ENCODE measurements at regions not wholly inside any gene's neighbourhood (a gene's known extent, or its start where the extent isn't known, plus 50 kb on each side); places are given as distances from the start of the nearest gene placed in this dataset.

DNA sequence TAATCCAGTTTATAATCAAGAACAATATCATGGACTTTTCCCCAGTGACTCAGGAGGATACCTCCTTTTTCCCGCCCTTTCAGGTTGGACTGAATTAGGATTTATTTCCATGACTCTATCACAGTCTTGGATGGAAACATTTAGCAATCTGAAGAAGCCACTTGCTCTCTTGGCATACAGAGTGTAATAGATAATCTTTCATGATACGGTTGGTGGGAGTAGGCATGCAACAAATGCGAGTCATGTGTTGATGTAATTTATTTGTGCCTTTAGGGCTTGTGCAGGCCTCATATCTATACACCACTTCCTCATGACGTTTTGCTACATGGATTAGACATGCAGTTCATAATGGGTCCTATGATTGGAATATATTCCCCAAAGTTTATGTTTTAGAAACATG lies 54.2 kb upstream of the MCTP2 start:
- Histone ChIP-seq H3K4me1 (ENCODE audit: control insufficient read depth in 2 of 2, insufficient read depth in 2 of 2, low read length in 1 of 2) (no peaks in the 10 kb centered on the region), H3K4me3 (ENCODE audit: low read depth in 1 of 2, low read length in 2 of 2) (no peak overlapping the region), H3K36me3 (ENCODE audit: control insufficient read depth in 2 of 2, insufficient read depth in 2 of 2, low read length in 1 of 2) (no peaks in the 10 kb centered on the region), H3K27me3 (ENCODE audit: control insufficient read depth in 1 of 2, insufficient read depth in 2 of 2, low read length in 2 of 2) (peaks cover 0 to 3% of the 10 kb centered on the region in 2 donors), H3K9me3 (ENCODE audit: control insufficient read depth in 2 of 2, insufficient read depth in 1 of 2, low read depth in 1 of 2, low read length in 1 of 2) (no peaks in the 10 kb centered on the region), H3K27ac (ENCODE audit: low read depth in 2 of 2, low read length in 1 of 2) (no peak overlapping the region)
- 54 to 64% methylated on average over 4 of the region's 4 CpGs for WGBS, 2 donors

DNA sequence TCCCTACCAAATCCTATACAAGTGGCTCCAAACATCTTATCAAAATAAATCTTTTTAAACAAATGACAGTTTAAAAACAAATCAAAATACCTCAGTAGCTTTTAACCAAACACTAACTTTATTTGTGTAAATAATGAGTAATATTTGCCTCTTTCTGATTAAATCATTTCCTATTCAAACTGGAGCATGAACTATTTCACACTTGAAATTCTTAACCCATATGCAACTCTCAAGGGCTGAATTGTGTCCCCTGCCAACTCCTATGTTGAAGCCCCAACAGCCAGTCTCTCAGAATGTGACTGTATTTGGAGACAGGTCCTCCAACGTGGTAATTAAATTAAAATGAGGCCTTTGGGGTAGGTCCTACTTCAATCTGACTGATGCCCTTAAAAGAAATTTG lies 55.9 kb upstream of the MCTP2 start:
- 58 to 69% methylated on average over 1 of the region's 1 CpG for WGBS, 2 donors
- Histone ChIP-seq H3K9me3 (ENCODE audit: control insufficient read depth in 2 of 2, insufficient read depth in 1 of 2, low read depth in 1 of 2, low read length in 1 of 2) (no peaks in the 10 kb centered on the region), H3K4me3 (ENCODE audit: low read depth in 1 of 2, low read length in 2 of 2) (no peak overlapping the region), H3K36me3 (ENCODE audit: control insufficient read depth in 2 of 2, insufficient read depth in 2 of 2, low read length in 1 of 2) (no peaks in the 10 kb centered on the region), H3K4me1 (ENCODE audit: control insufficient read depth in 2 of 2, insufficient read depth in 2 of 2, low read length in 1 of 2) (no peaks in the 10 kb centered on the region), H3K27me3 (ENCODE audit: control insufficient read depth in 1 of 2, insufficient read depth in 2 of 2, low read length in 2 of 2) (peaks cover 0 to 3% of the 10 kb centered on the region in 2 donors), H3K27ac (ENCODE audit: low read depth in 2 of 2, low read length in 1 of 2) (no peak overlapping the region)

DNA sequence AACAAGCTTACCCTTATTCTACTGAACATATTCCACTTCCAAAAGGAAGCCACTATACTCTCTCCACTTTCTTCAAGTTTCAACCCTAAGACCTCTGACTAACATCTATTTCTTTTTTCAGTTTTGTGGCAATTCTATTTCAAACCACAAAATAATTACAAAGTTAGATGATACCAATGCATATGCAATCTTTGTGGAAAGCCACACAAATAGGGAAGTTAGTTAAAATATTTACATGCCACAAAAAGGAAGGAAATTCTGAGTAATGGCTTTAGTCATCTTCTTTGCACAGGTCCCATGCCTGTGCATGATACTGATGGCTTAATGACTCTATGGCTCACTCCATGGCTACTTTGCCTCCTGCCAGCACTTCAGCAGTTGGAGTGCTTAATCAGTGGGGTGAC lies 57.0 kb upstream of the MCTP2 start:
- no peaks in the 10 kb centered on the region for H3K36me3 ChIP-seq (ENCODE audit: control insufficient read depth in 2 of 2, insufficient read depth in 2 of 2, low read length in 1 of 2)
- H3K27ac ChIP-seq (ENCODE audit: low read depth in 2 of 2, low read length in 1 of 2): no peak overlapping the region
- H3K9me3 ChIP-seq (ENCODE audit: control insufficient read depth in 2 of 2, insufficient read depth in 1 of 2, low read depth in 1 of 2, low read length in 1 of 2): no peaks in the 10 kb centered on the region
- H3K4me1 ChIP-seq (ENCODE audit: control insufficient read depth in 2 of 2, insufficient read depth in 2 of 2, low read length in 1 of 2): no peaks in the 10 kb centered on the region
- no peak overlapping the region for H3K4me3 ChIP-seq (ENCODE audit: low read depth in 1 of 2, low read length in 2 of 2)
- peaks cover 0 to 3% of the 10 kb centered on the region in 2 donors for H3K27me3 ChIP-seq (ENCODE audit: control insufficient read depth in 1 of 2, insufficient read depth in 2 of 2, low read length in 2 of 2)

DNA sequence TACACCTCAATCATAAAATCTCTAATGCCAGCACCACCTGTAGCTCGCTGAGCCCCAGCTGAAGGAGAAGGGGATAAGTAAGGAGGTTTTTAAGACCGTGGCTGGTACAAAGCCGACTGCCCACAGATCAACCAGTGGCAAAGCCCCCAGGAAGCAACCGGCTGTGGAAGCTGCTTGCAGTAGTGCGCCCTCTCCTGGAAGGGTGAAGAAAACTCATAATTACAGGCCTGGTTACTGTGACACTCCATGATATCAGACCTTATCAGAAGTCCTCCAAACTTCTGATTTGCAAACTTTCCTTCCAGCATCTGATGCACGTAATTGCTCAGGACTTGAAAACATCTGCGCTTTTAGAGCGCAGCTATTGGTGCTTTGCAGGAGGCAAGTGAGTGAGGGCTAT lies 63.1 kb upstream of the MCTP2 start:
- H3K4me1 ChIP-seq (ENCODE audit: control insufficient read depth in 2 of 2, insufficient read depth in 2 of 2, low read length in 1 of 2): no peaks in the 10 kb centered on the region
- H3K36me3 ChIP-seq (ENCODE audit: control insufficient read depth in 2 of 2, insufficient read depth in 2 of 2, low read length in 1 of 2): no peaks in the 10 kb centered on the region
- no peak overlapping the region for H3K4me3 ChIP-seq (ENCODE audit: low read depth in 1 of 2, low read length in 2 of 2)
- WGBS, 2 donors: 88 to 91% methylated on average over 8 of the region's 8 CpGs
- H3K9me3 ChIP-seq (ENCODE audit: control insufficient read depth in 2 of 2, insufficient read depth in 1 of 2, low read depth in 1 of 2, low read length in 1 of 2): no peaks in the 10 kb centered on the region
- H3K27me3 ChIP-seq (ENCODE audit: control insufficient read depth in 1 of 2, insufficient read depth in 2 of 2, low read length in 2 of 2): no peaks in the 10 kb centered on the region
- H3K27ac ChIP-seq (ENCODE audit: low read depth in 2 of 2, low read length in 1 of 2): no peak overlapping the region

DNA sequence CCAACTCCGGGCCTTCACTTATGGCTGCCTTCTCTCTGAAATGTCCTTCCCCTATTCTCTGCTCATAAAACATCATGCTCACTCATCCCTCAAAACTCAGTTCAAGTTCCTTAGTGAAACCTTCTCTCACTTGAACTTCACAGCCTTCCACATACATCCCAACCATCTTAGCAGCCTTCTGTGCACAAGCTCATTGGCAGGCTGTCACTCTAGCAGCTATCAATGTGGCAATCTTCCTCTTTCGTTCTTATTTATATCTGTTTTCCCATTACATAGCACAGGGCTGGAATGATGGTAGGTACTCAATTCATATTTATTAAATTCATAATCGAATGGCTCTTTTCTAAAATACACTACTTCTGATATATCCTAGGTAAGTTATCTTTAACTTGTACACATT lies 66.4 kb upstream of the MCTP2 start:
- Histone ChIP-seq H3K27me3 (ENCODE audit: control insufficient read depth in 1 of 2, insufficient read depth in 2 of 2, low read length in 2 of 2) (no peaks in the 10 kb centered on the region), H3K36me3 (ENCODE audit: control insufficient read depth in 2 of 2, insufficient read depth in 2 of 2, low read length in 1 of 2) (no peaks in the 10 kb centered on the region), H3K27ac (ENCODE audit: low read depth in 2 of 2, low read length in 1 of 2) (no peak overlapping the region), H3K9me3 (ENCODE audit: control insufficient read depth in 2 of 2, insufficient read depth in 1 of 2, low read depth in 1 of 2, low read length in 1 of 2) (no peaks in the 10 kb centered on the region), H3K4me3 (ENCODE audit: low read depth in 1 of 2, low read length in 2 of 2) (no peak overlapping the region), H3K4me1 (ENCODE audit: control insufficient read depth in 2 of 2, insufficient read depth in 2 of 2, low read length in 1 of 2) (no peaks in the 10 kb centered on the region)
- WGBS, 2 donors: 81 to 89% methylated on average over 3 of the region's 3 CpGs

DNA sequence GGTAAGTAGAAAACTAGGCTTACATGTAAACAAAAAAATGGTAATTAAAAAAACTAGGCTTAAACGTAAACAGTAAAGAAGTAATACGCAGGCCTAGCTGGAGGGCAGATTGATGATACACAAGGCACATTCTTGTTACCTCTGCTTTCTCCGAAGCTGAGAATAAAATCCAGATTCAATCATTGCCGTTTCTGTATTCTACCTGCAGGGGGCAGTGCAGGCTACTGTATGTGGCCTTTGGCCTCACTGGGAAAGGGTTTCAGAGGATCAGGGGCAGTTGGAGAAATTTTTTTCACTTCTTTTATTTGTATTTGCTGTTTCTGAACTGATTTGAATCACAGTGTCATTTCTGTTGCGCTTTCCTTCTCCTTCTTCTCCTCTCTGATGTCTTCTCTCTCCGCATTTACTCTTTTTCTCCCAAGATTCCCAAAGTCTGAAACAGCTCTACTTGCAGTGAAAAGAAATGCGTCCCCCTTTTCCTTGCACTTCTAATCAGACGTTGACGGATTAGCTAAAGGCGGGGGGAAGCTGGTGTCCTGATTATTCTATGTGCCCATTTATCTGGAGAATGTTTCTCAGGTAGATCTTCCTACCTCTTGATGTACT lies 67.1 kb upstream of the MCTP2 start:
- H3K36me3 ChIP-seq (ENCODE audit: control insufficient read depth in 2 of 2, insufficient read depth in 2 of 2, low read length in 1 of 2): no peaks in the 10 kb centered on the region
- H3K4me1 ChIP-seq (ENCODE audit: control insufficient read depth in 2 of 2, insufficient read depth in 2 of 2, low read length in 1 of 2): no peaks in the 10 kb centered on the region
- H3K27ac ChIP-seq (ENCODE audit: low read depth in 2 of 2, low read length in 1 of 2): no peak overlapping the region
- H3K9me3 ChIP-seq (ENCODE audit: control insufficient read depth in 2 of 2, insufficient read depth in 1 of 2, low read depth in 1 of 2, low read length in 1 of 2): no peaks in the 10 kb centered on the region
- H3K4me3 ChIP-seq (ENCODE audit: low read depth in 1 of 2, low read length in 2 of 2): no peak overlapping the region
- H3K27me3 ChIP-seq (ENCODE audit: control insufficient read depth in 1 of 2, insufficient read depth in 2 of 2, low read length in 2 of 2): no peaks in the 10 kb centered on the region
- WGBS, 2 donors: 47 to 50% methylated on average over 10 of the region's 10 CpGs

DNA sequence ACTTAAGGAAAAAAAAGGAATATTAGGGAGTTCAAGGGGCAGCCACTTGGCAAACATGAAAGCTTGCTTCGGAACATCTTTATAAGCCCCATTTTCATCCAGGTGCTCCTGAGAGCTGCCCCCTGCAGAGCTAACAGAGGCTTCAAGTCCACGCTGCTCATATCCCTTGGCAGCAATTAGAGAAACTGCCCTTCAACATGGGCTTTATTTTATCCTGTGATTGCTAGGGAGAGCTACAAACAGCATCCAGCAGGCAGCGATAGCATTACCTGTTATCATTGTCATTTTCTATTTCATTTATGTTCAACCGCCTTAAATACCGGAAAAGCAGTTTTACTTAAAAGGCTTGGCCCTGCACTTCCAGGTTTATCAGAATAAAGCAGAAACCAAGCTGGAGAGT lies 68.4 kb upstream of the MCTP2 start:
- H3K27ac ChIP-seq (ENCODE audit: low read depth in 2 of 2, low read length in 1 of 2): no peak overlapping the region
- WGBS, 2 donors: 90 to 92% methylated on average over 5 of the region's 5 CpGs
- H3K36me3 ChIP-seq (ENCODE audit: control insufficient read depth in 2 of 2, insufficient read depth in 2 of 2, low read length in 1 of 2): no peaks in the 10 kb centered on the region
- H3K4me1 ChIP-seq (ENCODE audit: control insufficient read depth in 2 of 2, insufficient read depth in 2 of 2, low read length in 1 of 2): no peaks in the 10 kb centered on the region
- H3K9me3 ChIP-seq (ENCODE audit: control insufficient read depth in 2 of 2, insufficient read depth in 1 of 2, low read depth in 1 of 2, low read length in 1 of 2): no peaks in the 10 kb centered on the region
- no peaks in the 10 kb centered on the region for H3K27me3 ChIP-seq (ENCODE audit: control insufficient read depth in 1 of 2, insufficient read depth in 2 of 2, low read length in 2 of 2)
- no peak overlapping the region for H3K4me3 ChIP-seq (ENCODE audit: low read depth in 1 of 2, low read length in 2 of 2)

DNA sequence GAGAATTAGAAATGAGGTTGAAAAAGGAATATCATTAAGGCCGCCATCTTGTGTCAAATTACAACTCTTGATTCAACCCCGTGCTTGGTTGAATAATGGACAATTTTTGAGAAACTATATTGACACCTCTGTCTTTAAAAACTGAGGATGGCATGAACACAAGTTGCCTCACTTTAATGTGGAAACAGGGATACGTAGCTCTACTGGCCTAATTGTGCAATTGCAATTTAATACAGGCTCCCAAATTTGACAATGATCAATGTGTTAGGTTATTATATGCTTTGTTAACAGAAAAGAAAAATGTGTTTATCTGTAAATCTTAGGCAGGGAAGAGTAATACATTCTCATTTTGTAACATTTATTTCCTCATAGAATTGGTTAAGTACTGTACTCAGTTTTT lies 77.1 kb upstream of the MCTP2 start:
- no peaks in the 10 kb centered on the region for H3K36me3 ChIP-seq (ENCODE audit: control insufficient read depth in 2 of 2, insufficient read depth in 2 of 2, low read length in 1 of 2)
- no peak overlapping the region for H3K27ac ChIP-seq (ENCODE audit: low read depth in 2 of 2, low read length in 1 of 2)
- no peaks in the 10 kb centered on the region for H3K9me3 ChIP-seq (ENCODE audit: control insufficient read depth in 2 of 2, insufficient read depth in 1 of 2, low read depth in 1 of 2, low read length in 1 of 2)
- H3K4me1 ChIP-seq (ENCODE audit: control insufficient read depth in 2 of 2, insufficient read depth in 2 of 2, low read length in 1 of 2): no peaks in the 10 kb centered on the region
- H3K27me3 ChIP-seq (ENCODE audit: control insufficient read depth in 1 of 2, insufficient read depth in 2 of 2, low read length in 2 of 2): no peaks in the 10 kb centered on the region
- WGBS, 2 donors: 85 to 91% methylated on average over 3 of the region's 3 CpGs
- no peak overlapping the region for H3K4me3 ChIP-seq (ENCODE audit: low read depth in 1 of 2, low read length in 2 of 2)

DNA sequence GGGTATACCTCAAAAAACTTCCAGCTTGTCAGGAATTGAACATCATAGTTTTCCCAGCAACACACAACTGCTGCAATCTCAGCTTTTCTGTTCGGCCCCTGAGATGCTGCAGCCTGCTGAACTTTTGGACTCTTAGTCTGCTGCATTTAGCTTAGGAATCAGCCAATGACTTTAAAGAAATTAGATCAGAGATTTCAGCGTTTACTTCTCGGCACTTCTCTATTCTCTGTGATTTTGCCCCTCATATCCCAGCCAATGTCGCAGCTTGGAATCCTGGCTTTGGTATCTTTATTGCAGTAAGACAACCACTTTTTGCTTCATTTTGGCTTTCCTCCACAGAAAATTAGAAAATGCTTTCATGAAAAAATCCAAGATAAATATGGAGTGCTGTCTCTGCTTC lies 86.3 kb upstream of the MCTP2 start:
- no peaks in the 10 kb centered on the region for H3K4me1 ChIP-seq (ENCODE audit: control insufficient read depth in 2 of 2, insufficient read depth in 2 of 2, low read length in 1 of 2)
- no peaks in the 10 kb centered on the region for H3K27me3 ChIP-seq (ENCODE audit: control insufficient read depth in 1 of 2, insufficient read depth in 2 of 2, low read length in 2 of 2)
- 69 to 73% methylated on average over 4 of the region's 4 CpGs for WGBS, 2 donors
- H3K27ac ChIP-seq (ENCODE audit: low read depth in 2 of 2, low read length in 1 of 2): no peak overlapping the region
- H3K9me3 ChIP-seq (ENCODE audit: control insufficient read depth in 2 of 2, insufficient read depth in 1 of 2, low read depth in 1 of 2, low read length in 1 of 2): no peaks in the 10 kb centered on the region
- H3K4me3 ChIP-seq (ENCODE audit: low read depth in 1 of 2, low read length in 2 of 2): no peak overlapping the region
- no peaks in the 10 kb centered on the region for H3K36me3 ChIP-seq (ENCODE audit: control insufficient read depth in 2 of 2, insufficient read depth in 2 of 2, low read length in 1 of 2)

DNA sequence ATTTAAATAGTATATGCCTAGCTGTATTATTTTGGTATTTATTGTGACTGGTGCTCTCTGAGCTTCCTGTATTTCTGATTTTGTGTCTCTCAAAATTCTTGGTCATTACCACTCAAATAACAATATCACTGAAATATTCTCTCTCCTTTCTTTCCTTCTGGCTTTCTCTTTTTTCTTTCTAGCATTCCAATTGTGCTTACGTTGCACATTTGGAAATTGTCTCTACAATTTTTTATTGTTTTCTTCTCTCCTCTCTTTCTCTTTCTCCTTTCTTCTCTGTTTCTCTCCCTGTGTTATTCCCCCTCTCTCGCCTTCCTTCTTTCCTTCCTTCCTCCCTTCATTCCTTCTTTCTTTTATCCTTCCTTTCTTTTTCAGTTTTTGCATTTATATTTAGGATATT lies 89.6 kb upstream of the MCTP2 start:
- Histone ChIP-seq H3K36me3 (ENCODE audit: control insufficient read depth in 2 of 2, insufficient read depth in 2 of 2, low read length in 1 of 2) (no peaks in the 10 kb centered on the region), H3K27ac (ENCODE audit: low read depth in 2 of 2, low read length in 1 of 2) (no peak overlapping the region), H3K9me3 (ENCODE audit: control insufficient read depth in 2 of 2, insufficient read depth in 1 of 2, low read depth in 1 of 2, low read length in 1 of 2) (no peaks in the 10 kb centered on the region), H3K27me3 (ENCODE audit: control insufficient read depth in 1 of 2, insufficient read depth in 2 of 2, low read length in 2 of 2) (no peaks in the 10 kb centered on the region), H3K4me3 (ENCODE audit: low read depth in 1 of 2, low read length in 2 of 2) (no peak overlapping the region), H3K4me1 (ENCODE audit: control insufficient read depth in 2 of 2, insufficient read depth in 2 of 2, low read length in 1 of 2) (no peaks in the 10 kb centered on the region)
- WGBS, 2 donors: 86 to 88% methylated on average over 2 of the region's 2 CpGs

Measured in esophagus (tissue), 2 donors.